Breast epithelium (tissue), 4 donors: ENCODE measurements at regions not wholly inside any gene's neighbourhood (a gene's known extent, or its start where the extent isn't known, plus 50 kb on each side); places are given as distances from the start of the nearest gene placed in this dataset.

Experiments used
- DNase-seq, 2 donors: peaks; one replicate each; pipeline ENCODE4 v3.0.0-alpha.2; 2019; ENCODE audit warnings: low spot score in 2 of 2
- H3K27ac ChIP-seq, 2 donors: fragments of 200-600 bp; sonication (generic) in 1 of 2; one replicate each; pipeline ENCODE4 v1.5.1; 2016 to 2019; ENCODE audit warnings: mild to moderate bottlenecking in 1 of 2
- H3K27me3 ChIP-seq, 2 donors: fragments of 200-600 bp; sonication (generic) in 1 of 2; one replicate each; pipeline versions ENCODE4 v1.5.1 to v1.6.0; 2017 to 2019; ENCODE audit warnings: control low read depth in 1 of 2, mild to moderate bottlenecking in 1 of 2
- H3K36me3 ChIP-seq: fragments of 200-600 bp; one replicate; pipeline ENCODE4 v1.5.1; 2019
- H3K4me1 ChIP-seq, 2 donors: fragments of 200-600 bp; sonication (generic); one replicate each; pipeline ENCODE4 v1.5.1; 2016 to 2019; ENCODE audit warnings: control low read depth in 1 of 2
- H3K4me3 ChIP-seq, 3 donors: fragments of 200-600 bp; sonication (generic); 1 replicate in 2 of 3; 2 replicates in 1 of 3; pipeline ENCODE4 v1.5.1; 2016 to 2019; ENCODE audit warnings: mild to moderate bottlenecking in 3 of 3, moderate library complexity in 2 of 3
- H3K9me3 ChIP-seq, 2 donors: fragments of 200-600 bp; sonication (generic) in 1 of 2; one replicate each; pipeline ENCODE4 v1.5.1; 2016 to 2019; ENCODE audit warnings: control low read depth in 1 of 2
- POLR2A ChIP-seq: fragments of 450-650 bp; IDR thresholded peaks from one replicate; pipeline ENCODE4 v1.6.1; 2016; ENCODE audit warnings: antibody characterized with exemption, mild to moderate bottlenecking, moderate library complexity
- POLR2AphosphoS5 ChIP-seq, 3 donors: sonication (generic); formaldehyde crosslinking; IDR thresholded peaks; one replicate each; pipeline ENCODE4 v1.6.1; 2017; ENCODE audit warnings: antibody characterized with exemption in 3 of 3
- intact Hi-C: fragments of 100-400 bp; cut with DNase I; formaldehyde crosslinking; loops from one replicate; pipeline ENCODE4 v1.15.1; 2023; ENCODE audit warnings: low total_unique reads
- TF ChIP-seq, protein P1 (sequence below), 3 donors: fragments of 450-650 bp; IDR thresholded peaks; one replicate each; pipeline ENCODE4 v1.5.1; 2016 to 2017; ENCODE audit warnings: antibody characterized with exemption in 3 of 3, mild to moderate bottlenecking in 3 of 3, moderate library complexity in 3 of 3

- no peaks in the 10 kb centered on the region for H3K27me3 ChIP-seq
- H3K4me3 ChIP-seq = no peak overlapping the region
- H3K36me3 ChIP-seq = no peaks in the 10 kb centered on the region
- intact Hi-C loops = no loop called here
- no peak for TF ChIP-seq POLR2AphosphoS5 (IDR thresholded peaks at IDR 0.05)
- TF ChIP-seq, protein P1, sequence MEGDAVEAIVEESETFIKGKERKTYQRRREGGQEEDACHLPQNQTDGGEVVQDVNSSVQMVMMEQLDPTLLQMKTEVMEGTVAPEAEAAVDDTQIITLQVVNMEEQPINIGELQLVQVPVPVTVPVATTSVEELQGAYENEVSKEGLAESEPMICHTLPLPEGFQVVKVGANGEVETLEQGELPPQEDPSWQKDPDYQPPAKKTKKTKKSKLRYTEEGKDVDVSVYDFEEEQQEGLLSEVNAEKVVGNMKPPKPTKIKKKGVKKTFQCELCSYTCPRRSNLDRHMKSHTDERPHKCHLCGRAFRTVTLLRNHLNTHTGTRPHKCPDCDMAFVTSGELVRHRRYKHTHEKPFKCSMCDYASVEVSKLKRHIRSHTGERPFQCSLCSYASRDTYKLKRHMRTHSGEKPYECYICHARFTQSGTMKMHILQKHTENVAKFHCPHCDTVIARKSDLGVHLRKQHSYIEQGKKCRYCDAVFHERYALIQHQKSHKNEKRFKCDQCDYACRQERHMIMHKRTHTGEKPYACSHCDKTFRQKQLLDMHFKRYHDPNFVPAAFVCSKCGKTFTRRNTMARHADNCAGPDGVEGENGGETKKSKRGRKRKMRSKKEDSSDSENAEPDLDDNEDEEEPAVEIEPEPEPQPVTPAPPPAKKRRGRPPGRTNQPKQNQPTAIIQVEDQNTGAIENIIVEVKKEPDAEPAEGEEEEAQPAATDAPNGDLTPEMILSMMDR (IDR thresholded peaks at IDR 0.05) = no peak
- TF ChIP-seq POLR2A = no peak
- DNase-seq = no peak
- no peaks in the 10 kb centered on the region for H3K4me1 ChIP-seq
- no peaks in the 10 kb centered on the region for H3K9me3 ChIP-seq
- no peak overlapping the region for H3K27ac ChIP-seq
Measured at GRCh38 chr11:70680781-70681281, 282.5 kb downstream of the CTTN start.

DNA sequence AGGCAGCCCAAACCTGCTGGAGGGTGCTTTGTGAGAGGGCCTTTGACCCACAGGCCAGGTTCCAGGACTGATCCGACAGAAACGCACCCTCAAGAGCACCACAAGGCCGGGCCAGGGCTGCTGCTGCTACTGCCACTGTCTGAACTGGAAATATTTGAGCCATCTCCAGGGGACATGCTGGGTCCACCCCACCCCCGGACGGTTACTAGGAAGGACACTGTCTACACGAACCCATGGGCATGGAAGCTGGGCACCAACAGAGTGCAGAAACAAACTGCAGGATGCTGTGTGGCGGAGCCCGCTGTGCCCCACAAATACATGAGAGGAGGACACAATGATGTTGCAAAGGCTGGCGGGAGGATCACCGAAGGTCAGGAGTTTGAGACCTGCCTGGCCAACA, 283.7 kb downstream of the CTTN start:
- Histone ChIP-seq H3K4me1 (no peaks in the 10 kb centered on the region), H3K4me3 (no peak overlapping the region), H3K9me3 (no peaks in the 10 kb centered on the region), H3K27me3 (no peaks in the 10 kb centered on the region), H3K27ac (no peak overlapping the region), H3K36me3 (no peaks in the 10 kb centered on the region)
- no peak for DNase-seq
- intact Hi-C loops = no loop called here
- TF ChIP-seq POLR2A (no peak), POLR2AphosphoS5 (IDR thresholded peaks at IDR 0.05) (no peak)
- TF ChIP-seq, protein P1 (IDR thresholded peaks at IDR 0.05) = no peak

DNA sequence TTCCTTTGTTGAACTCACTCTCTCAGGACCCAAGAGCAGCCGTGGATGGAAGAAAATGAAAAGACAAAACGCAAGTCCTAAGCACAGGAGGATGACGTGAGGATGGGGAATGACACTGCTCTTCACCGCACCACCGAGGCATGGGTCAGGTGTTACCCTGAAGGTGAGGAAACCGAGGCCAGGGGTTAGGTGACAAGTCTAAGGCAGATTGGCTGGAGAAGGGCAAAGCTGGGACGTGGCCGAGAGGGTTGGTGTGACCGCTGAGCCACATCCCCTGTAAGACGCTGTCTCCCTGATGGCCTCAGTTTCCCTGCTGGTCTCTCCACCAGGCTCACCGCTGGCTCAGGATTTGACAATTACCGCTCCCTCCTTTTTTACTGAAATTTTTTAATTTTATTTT, 284.4 kb downstream of the CTTN start:
- Histone ChIP-seq H3K27me3 (no peaks in the 10 kb centered on the region), H3K4me1 (no peaks in the 10 kb centered on the region), H3K9me3 (no peaks in the 10 kb centered on the region), H3K36me3 (no peaks in the 10 kb centered on the region), H3K4me3 (no peak overlapping the region), H3K27ac (no peak overlapping the region)
- TF ChIP-seq, protein P1 (IDR thresholded peaks at IDR 0.05) = no peak
- TF ChIP-seq POLR2AphosphoS5 (IDR thresholded peaks at IDR 0.05) = no peak
- no peak for TF ChIP-seq POLR2A
- no peak for DNase-seq
- intact Hi-C loops = no loop called here

- TF ChIP-seq POLR2AphosphoS5 (IDR thresholded peaks at IDR 0.05) = no peak
- TF ChIP-seq, protein P1 (IDR thresholded peaks at IDR 0.05) = no peak
- no peak for TF ChIP-seq POLR2A
- Histone ChIP-seq H3K9me3 (no peaks in the 10 kb centered on the region), H3K27ac (no peak overlapping the region), H3K36me3 (no peaks in the 10 kb centered on the region), H3K27me3 (no peaks in the 10 kb centered on the region), H3K4me3 (no peak overlapping the region), H3K4me1 (no peaks in the 10 kb centered on the region)
- intact Hi-C loops = no loop called here
- DNase-seq = no peak
Measured at GRCh38 chr11:70687716-70688115, 289.4 kb downstream of the CTTN start.

GRCh38 chr11:70688142-70688541, 289.8 kb downstream of the CTTN start:
- no peak overlapping the region for H3K4me3 ChIP-seq
- no peaks in the 10 kb centered on the region for H3K36me3 ChIP-seq
- intact Hi-C loops = no loop called here
- H3K4me1 ChIP-seq = no peaks in the 10 kb centered on the region
- no peaks in the 10 kb centered on the region for H3K27me3 ChIP-seq
- no peaks in the 10 kb centered on the region for H3K9me3 ChIP-seq
- TF ChIP-seq, protein P1 (IDR thresholded peaks at IDR 0.05) = no peak
- TF ChIP-seq POLR2AphosphoS5 (IDR thresholded peaks at IDR 0.05) (no peak), POLR2A (no peak)
- no peak overlapping the region for H3K27ac ChIP-seq
- DNase-seq = no peak
